Mesothelial cell of epicardium (in vitro differentiated cells): ENCODE measurements at regions not wholly inside any gene's neighbourhood (a gene's known extent, or its start where the extent isn't known, plus 50 kb on each side); places are given as distances from the start of the nearest gene placed in this dataset.

Source experiments
- DNase-seq, 2 experiments: peaks; one replicate each; pipeline ENCODE4 v3.0.0; 2021; ENCODE audit warnings: low spot score in 2 of 2; ENCODE audit not compliant: unreplicated experiment in 2 of 2
- H3K27ac Mint-ChIP-seq: 2 replicates; pipeline ENCODE4 v1.8.0; 2021; ENCODE audit warnings: mixed read lengths
- H3K27me3 Mint-ChIP-seq: 2 replicates; pipeline ENCODE4 v1.8.0; 2021; ENCODE audit warnings: low read depth, mixed read lengths
- H3K36me3 Mint-ChIP-seq: 2 replicates; pipeline ENCODE4 v1.8.0; 2021; ENCODE audit warnings: mixed read lengths
- H3K4me1 Mint-ChIP-seq: 2 replicates; pipeline ENCODE4 v1.8.0; 2021; ENCODE audit warnings: mixed read lengths
- H3K4me3 Mint-ChIP-seq: 2 replicates; pipeline ENCODE4 v1.8.0; 2021; ENCODE audit warnings: mild to moderate bottlenecking, moderate library complexity, mixed read lengths
- H3K9me3 Mint-ChIP-seq: 2 replicates; pipeline ENCODE4 v1.8.0; 2021; ENCODE audit warnings: mixed read lengths
- TF ChIP-seq, protein P1 (sequence below): fragments of 200-600 bp; sonication (generic); IDR thresholded peaks from one replicate; pipeline ENCODE4 v1.5.0; 2021; ENCODE audit warnings: antibody characterized with exemption; ENCODE audit not compliant: unreplicated experiment

DNA sequence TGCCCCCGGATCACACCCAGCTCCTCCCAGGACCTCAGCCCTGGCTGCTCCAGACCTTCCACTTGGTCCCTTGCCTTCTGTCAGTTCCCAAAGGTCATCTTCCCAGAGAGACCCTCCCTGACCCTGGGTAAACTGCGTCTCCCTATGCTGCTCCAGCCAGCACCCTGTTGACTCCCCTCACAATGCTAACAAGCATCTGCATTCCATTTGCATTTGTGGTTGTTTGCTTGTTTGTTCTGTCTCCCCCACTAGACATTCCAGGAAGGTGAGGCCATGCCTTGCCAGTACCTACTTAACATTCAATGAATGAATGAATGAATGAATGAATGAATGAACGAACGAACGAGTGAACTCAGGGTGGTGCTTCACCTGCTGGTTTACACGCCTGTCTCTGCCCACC, 171.2 kb downstream of the WSCD1 start:
- TF ChIP-seq, protein P1, sequence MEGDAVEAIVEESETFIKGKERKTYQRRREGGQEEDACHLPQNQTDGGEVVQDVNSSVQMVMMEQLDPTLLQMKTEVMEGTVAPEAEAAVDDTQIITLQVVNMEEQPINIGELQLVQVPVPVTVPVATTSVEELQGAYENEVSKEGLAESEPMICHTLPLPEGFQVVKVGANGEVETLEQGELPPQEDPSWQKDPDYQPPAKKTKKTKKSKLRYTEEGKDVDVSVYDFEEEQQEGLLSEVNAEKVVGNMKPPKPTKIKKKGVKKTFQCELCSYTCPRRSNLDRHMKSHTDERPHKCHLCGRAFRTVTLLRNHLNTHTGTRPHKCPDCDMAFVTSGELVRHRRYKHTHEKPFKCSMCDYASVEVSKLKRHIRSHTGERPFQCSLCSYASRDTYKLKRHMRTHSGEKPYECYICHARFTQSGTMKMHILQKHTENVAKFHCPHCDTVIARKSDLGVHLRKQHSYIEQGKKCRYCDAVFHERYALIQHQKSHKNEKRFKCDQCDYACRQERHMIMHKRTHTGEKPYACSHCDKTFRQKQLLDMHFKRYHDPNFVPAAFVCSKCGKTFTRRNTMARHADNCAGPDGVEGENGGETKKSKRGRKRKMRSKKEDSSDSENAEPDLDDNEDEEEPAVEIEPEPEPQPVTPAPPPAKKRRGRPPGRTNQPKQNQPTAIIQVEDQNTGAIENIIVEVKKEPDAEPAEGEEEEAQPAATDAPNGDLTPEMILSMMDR = no peak
- no peak overlapping the region for H3K4me3 Mint-ChIP-seq
- DNase-seq = no peak
- H3K4me1 Mint-ChIP-seq = peaks cover 5% of the 10 kb centered on the region
- no peak overlapping the region for H3K27ac Mint-ChIP-seq
- peaks cover 79% of the 10 kb centered on the region for H3K27me3 Mint-ChIP-seq
- H3K36me3 Mint-ChIP-seq = no peaks in the 10 kb centered on the region
- H3K9me3 Mint-ChIP-seq = no peaks in the 10 kb centered on the region

DNA sequence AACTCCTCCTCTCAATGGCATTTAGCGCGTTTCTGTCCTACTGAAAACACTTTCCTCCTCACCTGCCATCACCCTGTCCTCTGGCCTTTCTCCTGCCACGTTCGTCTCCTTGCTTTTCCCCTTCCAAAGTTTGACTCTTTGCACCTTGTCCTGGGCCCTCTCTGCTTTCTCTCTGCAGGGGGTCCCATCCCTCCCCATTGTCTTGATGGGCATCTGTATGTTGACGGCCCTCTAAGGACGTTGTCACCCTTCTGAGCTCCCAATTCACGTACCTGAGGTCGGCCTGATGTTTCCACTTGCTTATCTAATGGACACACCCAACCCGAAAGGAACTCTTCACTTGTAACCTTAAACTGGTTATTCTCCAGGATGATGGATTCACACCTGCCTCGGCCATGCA, 170.4 kb downstream of the WSCD1 start:
- Mint-ChIP-seq H3K27me3 (peaks cover 80% of the 10 kb centered on the region), H3K36me3 (no peaks in the 10 kb centered on the region), H3K4me3 (no peak overlapping the region), H3K27ac (no peak overlapping the region), H3K4me1 (peaks cover 5% of the 10 kb centered on the region), H3K9me3 (no peaks in the 10 kb centered on the region)
- DNase-seq = no peak
- TF ChIP-seq, protein P1 = no peak

DNA sequence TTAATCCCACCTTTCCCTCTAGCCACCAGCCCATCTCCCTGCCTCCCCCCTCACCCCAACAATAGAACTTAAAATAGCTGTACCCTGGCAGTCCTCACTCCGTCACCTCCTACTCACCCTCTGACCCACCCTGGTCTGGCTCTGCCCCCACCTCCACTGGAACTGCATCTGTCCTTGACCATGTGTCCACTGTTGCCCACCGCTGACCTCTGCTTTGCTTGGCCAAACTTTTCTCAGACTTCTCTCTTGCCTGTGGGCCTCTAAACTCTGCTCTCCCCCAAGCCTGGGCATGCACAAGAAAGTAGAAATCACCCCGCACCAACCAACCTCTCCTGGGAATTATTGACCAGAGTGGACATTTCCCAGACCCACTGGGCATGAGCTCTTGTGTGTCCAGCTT, 169.8 kb downstream of the WSCD1 start:
- TF ChIP-seq, protein P1 = no peak
- Mint-ChIP-seq H3K27ac (no peak overlapping the region), H3K27me3 (peaks cover 76% of the 10 kb centered on the region)

DNA sequence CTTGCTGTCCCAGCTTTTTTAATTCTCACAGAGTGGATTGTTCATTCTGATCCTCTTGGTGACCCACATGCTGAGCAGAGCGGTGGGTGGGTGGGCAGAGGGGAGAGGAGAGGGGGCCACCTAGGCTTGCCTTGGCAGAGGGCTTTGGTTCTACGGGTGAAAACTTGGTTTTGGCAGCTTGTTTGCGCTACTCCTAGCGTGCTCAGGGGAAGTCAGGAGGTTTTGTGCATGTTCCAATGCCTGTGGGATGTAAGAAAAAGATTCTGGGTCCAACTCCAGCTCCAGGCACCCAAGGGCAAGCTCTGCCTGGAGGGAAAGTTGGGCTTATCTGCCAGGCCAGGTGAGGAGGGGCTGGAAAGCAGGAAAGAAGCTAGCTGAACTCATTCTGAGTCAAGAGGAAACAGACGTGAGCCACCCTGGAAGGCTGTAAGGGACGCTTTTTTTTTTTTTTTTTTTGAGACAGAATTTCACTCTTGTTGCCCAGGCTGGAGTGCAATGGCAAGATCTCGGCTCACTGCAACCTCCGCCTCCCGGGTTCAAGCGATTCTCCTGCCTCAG, 169.1 kb downstream of the WSCD1 start:
- TF ChIP-seq, protein P1 = no peak
- no peak for DNase-seq
- Mint-ChIP-seq H3K4me3 (no peak overlapping the region), H3K27ac (no peak overlapping the region), H3K4me1 (peaks cover 5% of the 10 kb centered on the region), H3K36me3 (no peaks in the 10 kb centered on the region), H3K9me3 (no peaks in the 10 kb centered on the region), H3K27me3 (peaks cover 75% of the 10 kb centered on the region)

More for the DNA sequence above, 169.8 kb downstream of the WSCD1 start:
- Mint-ChIP-seq H3K4me3 (no peak overlapping the region), H3K36me3 (no peaks in the 10 kb centered on the region), H3K4me1 (peaks cover 5% of the 10 kb centered on the region), H3K9me3 (no peaks in the 10 kb centered on the region)
- no peak for DNase-seq

DNA sequence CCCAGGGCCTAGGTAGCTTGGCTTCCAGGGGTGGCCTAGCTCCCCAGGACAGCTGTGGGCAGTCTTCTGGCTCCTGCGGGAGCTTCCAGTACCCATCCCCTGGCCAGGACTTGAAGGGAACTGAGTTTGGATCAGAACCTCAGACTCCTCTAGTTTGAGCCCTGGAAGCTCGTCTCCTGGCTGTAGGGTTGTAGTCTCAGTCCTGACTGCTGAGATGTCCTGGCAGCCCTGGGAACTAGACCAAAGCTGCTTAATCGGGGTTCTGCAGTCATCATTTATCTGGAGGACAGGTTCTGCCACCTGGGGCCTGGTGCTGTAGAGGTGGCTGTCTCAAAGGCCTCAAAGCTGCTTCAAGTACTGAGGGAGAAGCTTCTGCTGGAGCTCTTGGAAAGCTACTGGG, 163.7 kb downstream of the WSCD1 start:
- Mint-ChIP-seq H3K27me3 (peaks cover 41% of the 10 kb centered on the region), H3K36me3 (no peaks in the 10 kb centered on the region), H3K27ac (no peak overlapping the region), H3K4me3 (no peak overlapping the region), H3K9me3 (no peaks in the 10 kb centered on the region), H3K4me1 (peaks cover 5% of the 10 kb centered on the region)
- TF ChIP-seq, protein P1 = no peak
- DNase-seq = no peak

DNA sequence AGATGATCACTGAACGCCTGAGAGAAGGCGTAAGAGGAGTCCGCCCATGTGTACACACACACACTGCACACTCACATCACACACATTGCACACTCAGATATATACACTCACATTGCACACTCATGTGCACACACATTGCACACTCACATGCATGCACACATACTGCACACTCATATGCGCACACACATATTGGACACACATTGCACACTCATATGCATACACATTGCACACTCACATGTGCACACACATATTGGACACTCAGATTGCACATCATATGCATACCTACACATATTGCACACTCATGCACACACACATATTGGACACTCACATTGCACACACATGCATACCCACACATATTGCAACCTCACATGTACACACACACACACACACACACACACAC, 163.2 kb downstream of the WSCD1 start:
- no peak overlapping the region for H3K27ac Mint-ChIP-seq
- peaks cover 3% of the 10 kb centered on the region for H3K4me1 Mint-ChIP-seq
- no peaks in the 10 kb centered on the region for H3K36me3 Mint-ChIP-seq
- no peaks in the 10 kb centered on the region for H3K9me3 Mint-ChIP-seq
- H3K4me3 Mint-ChIP-seq = no peak overlapping the region
- DNase-seq = no peak
- TF ChIP-seq, protein P1 = no peak
- peaks cover 36% of the 10 kb centered on the region for H3K27me3 Mint-ChIP-seq
